Neural progenitor cell (in vitro differentiated cells): ENCODE measurements at regions not wholly inside any gene's neighbourhood (a gene's known extent, or its start where the extent isn't known, plus 50 kb on each side); places are given as distances from the start of the nearest gene placed in this dataset.

Experiments
- DNase-seq: peaks from one replicate; pipeline ENCODE4 v3.0.0-alpha.2; 2016; ENCODE audit warnings: low spot score
- H2AFZ ChIP-seq: fragments of 200-600 bp; sonication (generic); replicated peaks from 2 replicates; pipeline ENCODE4 v1.6.1; 2016; ENCODE audit warnings: antibody characterized with exemption
- H3F3A ChIP-seq: fragments of 200-600 bp; sonication (generic); 2 replicates; pipeline ENCODE4 v1.6.1; 2016; ENCODE audit warnings: antibody characterized with exemption, low read depth
- H3K27ac ChIP-seq: fragments of 200-600 bp; sonication (generic); 2 replicates; pipeline ENCODE4 v1.5.1; 2016; ENCODE audit warnings: mild to moderate bottlenecking
- H3K27me3 ChIP-seq: fragments of 200-600 bp; sonication (generic); 2 replicates; pipeline ENCODE4 v1.6.1; 2016; ENCODE audit warnings: mild to moderate bottlenecking, moderate library complexity
- H3K36me3 ChIP-seq: fragments of 200-600 bp; sonication (generic); 2 replicates; pipeline ENCODE4 v1.5.1; 2016
- H3K4me1 ChIP-seq: fragments of 200-600 bp; sonication (generic); 2 replicates; pipeline ENCODE4 v1.6.1; 2016; ENCODE audit warnings: mixed run types
- H3K4me2 ChIP-seq: fragments of 200-600 bp; sonication (generic); 2 replicates; pipeline ENCODE4 v1.6.1; 2016
- H3K4me3 ChIP-seq: fragments of 200-600 bp; sonication (generic); 2 replicates; pipeline ENCODE4 v1.5.1; 2016
- H3K79me2 ChIP-seq: fragments of 200-600 bp; sonication (generic); 2 replicates; pipeline ENCODE4 v1.6.1; 2016; ENCODE audit warnings: low read depth
- H3K9ac ChIP-seq: fragments of 200-600 bp; sonication (generic); 2 replicates; pipeline ENCODE4 v1.6.1; 2016
- H3K9me3 ChIP-seq: fragments of 200-600 bp; sonication (generic); 2 replicates; pipeline ENCODE4 v1.5.1; 2016; ENCODE audit warnings: low read depth
- H4K20me1 ChIP-seq: fragments of 200-600 bp; sonication (generic); 2 replicates; pipeline ENCODE4 v1.6.1; 2016; ENCODE audit warnings: low read depth
- H3K27ac Mint-ChIP-seq: 3 replicates; pipeline ENCODE4 v1.8.0; 2021; ENCODE audit warnings: mixed read lengths
- H3K27me3 Mint-ChIP-seq: 2 replicates; pipeline ENCODE4 v1.8.0; 2022; ENCODE audit warnings: low read depth, mild to moderate bottlenecking, inconsistent platforms, moderate library complexity, mixed read lengths; ENCODE audit not compliant: insufficient read depth
- H3K36me3 Mint-ChIP-seq: 3 replicates; pipeline ENCODE4 v1.8.0; 2021; ENCODE audit warnings: mixed read lengths
- H3K4me1 Mint-ChIP-seq: 3 replicates; pipeline ENCODE4 v1.8.0; 2021; ENCODE audit warnings: mixed read lengths
- H3K4me3 Mint-ChIP-seq: 3 replicates; pipeline ENCODE4 v1.8.0; 2021; ENCODE audit warnings: mild to moderate bottlenecking, moderate library complexity, mixed read lengths
- H3K9me3 Mint-ChIP-seq: 3 replicates; pipeline ENCODE4 v1.8.0; 2020; ENCODE audit warnings: mixed read lengths
- EZH2 ChIP-seq: fragments of 200-600 bp; sonication (generic); IDR thresholded peaks from 2 replicates; pipeline ENCODE4 v1.6.1; 2017; ENCODE audit warnings: antibody characterized with exemption, mild to moderate bottlenecking, moderate library complexity
- EZH2phosphoT487 ChIP-seq: fragments of 200-600 bp; sonication (generic); IDR thresholded peaks from 2 replicates; pipeline ENCODE4 v1.6.1; 2017; ENCODE audit warnings: antibody characterized with exemption
- TF ChIP-seq, protein P1 (sequence below): fragments of 200-600 bp; sonication (generic); IDR thresholded peaks from 2 replicates; pipeline ENCODE4 v1.5.1; 2017; ENCODE audit warnings: antibody characterized with exemption, mild to moderate bottlenecking

- no peaks in the 10 kb centered on the region for H3K79me2 ChIP-seq
- H3K9ac ChIP-seq: no peak overlapping the region
- H3K9me3 ChIP-seq: no peaks in the 10 kb centered on the region
- H3K4me3 ChIP-seq: no peak overlapping the region
- H4K20me1 ChIP-seq: no peaks in the 10 kb centered on the region
- no peaks in the 10 kb centered on the region for H3K27me3 ChIP-seq
- Mint-ChIP-seq H3K9me3 (no peaks in the 10 kb centered on the region), H3K36me3 (no peaks in the 10 kb centered on the region), H3K4me3 (no peak overlapping the region), H3K4me1 (no peaks in the 10 kb centered on the region), H3K27ac (no peak overlapping the region), H3K27me3 (peaks cover 4% of the 10 kb centered on the region)
- no peak overlapping the region for H2AFZ ChIP-seq
- no peak for TF ChIP-seq EZH2
- TF ChIP-seq EZH2phosphoT487: no peak
- TF ChIP-seq, protein P1, sequence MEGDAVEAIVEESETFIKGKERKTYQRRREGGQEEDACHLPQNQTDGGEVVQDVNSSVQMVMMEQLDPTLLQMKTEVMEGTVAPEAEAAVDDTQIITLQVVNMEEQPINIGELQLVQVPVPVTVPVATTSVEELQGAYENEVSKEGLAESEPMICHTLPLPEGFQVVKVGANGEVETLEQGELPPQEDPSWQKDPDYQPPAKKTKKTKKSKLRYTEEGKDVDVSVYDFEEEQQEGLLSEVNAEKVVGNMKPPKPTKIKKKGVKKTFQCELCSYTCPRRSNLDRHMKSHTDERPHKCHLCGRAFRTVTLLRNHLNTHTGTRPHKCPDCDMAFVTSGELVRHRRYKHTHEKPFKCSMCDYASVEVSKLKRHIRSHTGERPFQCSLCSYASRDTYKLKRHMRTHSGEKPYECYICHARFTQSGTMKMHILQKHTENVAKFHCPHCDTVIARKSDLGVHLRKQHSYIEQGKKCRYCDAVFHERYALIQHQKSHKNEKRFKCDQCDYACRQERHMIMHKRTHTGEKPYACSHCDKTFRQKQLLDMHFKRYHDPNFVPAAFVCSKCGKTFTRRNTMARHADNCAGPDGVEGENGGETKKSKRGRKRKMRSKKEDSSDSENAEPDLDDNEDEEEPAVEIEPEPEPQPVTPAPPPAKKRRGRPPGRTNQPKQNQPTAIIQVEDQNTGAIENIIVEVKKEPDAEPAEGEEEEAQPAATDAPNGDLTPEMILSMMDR: no peak
- H3K27ac ChIP-seq: no peak overlapping the region
- H3K4me2 ChIP-seq: no peak overlapping the region
- H3K4me1 ChIP-seq: peaks cover 4% of the 10 kb centered on the region
- DNase-seq: no peak
- no peaks in the 10 kb centered on the region for H3F3A ChIP-seq
- no peaks in the 10 kb centered on the region for H3K36me3 ChIP-seq
These were observed 278.2 kb downstream of the CLIC5 start for GRCh38 chr6:45737331-45738056.

DNA sequence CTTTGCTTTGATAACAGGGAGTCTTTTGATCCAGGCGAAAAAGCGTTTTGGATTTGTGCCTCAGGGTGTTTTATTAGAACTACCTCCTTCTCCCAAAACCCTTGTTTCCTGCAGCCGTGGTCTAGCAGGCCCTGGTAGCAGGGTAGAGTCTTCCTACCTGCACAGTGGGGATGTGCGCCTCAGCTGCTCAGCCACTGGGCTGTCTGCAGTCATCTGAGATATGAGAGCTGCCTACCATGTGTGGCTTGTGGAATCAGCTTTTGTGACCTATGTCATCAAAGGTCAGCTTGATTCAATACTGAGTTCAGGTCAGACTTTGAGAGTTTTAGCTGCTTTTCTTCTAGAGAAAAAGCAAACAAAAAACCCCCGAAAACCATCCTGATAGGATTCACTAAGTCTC is 279.5 kb downstream of the CLIC5 start:
- Histone ChIP-seq H3K9ac (no peak overlapping the region), H3K27me3 (no peaks in the 10 kb centered on the region), H3K4me3 (no peak overlapping the region), H3K4me2 (no peak overlapping the region), H3K9me3 (no peaks in the 10 kb centered on the region), H3K36me3 (no peaks in the 10 kb centered on the region), H3K27ac (no peak overlapping the region), H4K20me1 (no peaks in the 10 kb centered on the region), H2AFZ (no peak overlapping the region), H3K4me1 (peaks cover 4% of the 10 kb centered on the region), H3K79me2 (no peaks in the 10 kb centered on the region), H3F3A (no peaks in the 10 kb centered on the region)
- H3K27me3 Mint-ChIP-seq: peaks cover 4% of the 10 kb centered on the region
- no peaks in the 10 kb centered on the region for H3K9me3 Mint-ChIP-seq
- no peaks in the 10 kb centered on the region for H3K36me3 Mint-ChIP-seq
- H3K4me3 Mint-ChIP-seq: no peak overlapping the region
- TF ChIP-seq EZH2: no peak
- no peak for TF ChIP-seq EZH2phosphoT487
- TF ChIP-seq, protein P1: no peak
- no peaks in the 10 kb centered on the region for H3K4me1 Mint-ChIP-seq
- no peak for DNase-seq
- no peak overlapping the region for H3K27ac Mint-ChIP-seq

DNA sequence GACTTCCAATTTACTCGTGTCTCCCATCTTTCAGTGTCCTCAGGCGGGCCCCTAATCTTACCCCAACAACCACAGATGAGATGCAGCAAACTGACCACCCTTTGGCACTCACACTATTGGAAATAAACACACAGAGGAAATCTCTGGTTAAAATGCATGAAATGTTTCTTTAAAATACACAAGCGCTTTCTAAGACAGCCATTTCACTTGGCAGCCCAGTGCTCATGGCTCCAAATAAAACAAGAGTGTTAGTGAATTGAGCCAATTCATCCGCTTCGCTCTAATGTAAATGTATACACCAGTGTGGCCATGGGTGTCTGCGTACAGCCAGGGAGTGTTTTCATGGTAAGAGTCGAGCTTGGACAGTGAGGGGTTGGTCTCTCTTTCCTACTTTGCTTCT is 282.9 kb downstream of the CLIC5 start:
- Mint-ChIP-seq H3K27me3 (peaks cover 2% of the 10 kb centered on the region), H3K27ac (no peak overlapping the region), H3K4me3 (no peak overlapping the region), H3K9me3 (no peaks in the 10 kb centered on the region), H3K4me1 (no peaks in the 10 kb centered on the region), H3K36me3 (no peaks in the 10 kb centered on the region)
- Histone ChIP-seq H3K27ac (no peak overlapping the region), H2AFZ (peak overlapping the region; percentile 50), H3K4me1 (peaks cover 4% of the 10 kb centered on the region), H3F3A (no peaks in the 10 kb centered on the region), H4K20me1 (no peaks in the 10 kb centered on the region), H3K27me3 (no peaks in the 10 kb centered on the region), H3K36me3 (no peaks in the 10 kb centered on the region), H3K79me2 (no peaks in the 10 kb centered on the region), H3K4me2 (no peak overlapping the region), H3K4me3 (no peak overlapping the region), H3K9me3 (no peaks in the 10 kb centered on the region), H3K9ac (no peak overlapping the region)
- TF ChIP-seq EZH2 (no peak), EZH2phosphoT487 (no peak)
- TF ChIP-seq, protein P1: no peak
- DNase-seq: no peak
